Activated CD8-positive, alpha-beta memory T cell treated with anti-CD3 and anti-CD28 coated beads for 4 hours (primary cell): ENCODE measurements at regions not wholly inside any gene's neighbourhood (a gene's known extent, or its start where the extent isn't known, plus 50 kb on each side); places are given as distances from the start of the nearest gene placed in this dataset.
"Not testable (repeated sequence)": the region's sequence is repeated elsewhere in the genome, so short reads cannot be mapped to it uniquely, and the experiment has no call there.

Experiments
- DNase-seq, 2 donors: peaks; one replicate each; pipeline ENCODE4 v3.0.0-alpha.2; 2020; ENCODE audit warnings: low read depth in 2 of 2

GRCh38 chr21:38613686-38614085 is 115.4 kb upstream of the ERG start:
- no peak for DNase-seq

GRCh38 chr21:38614558-38614957 is 116.3 kb upstream of the ERG start:
- DNase-seq, result no peak

- no peak for DNase-seq
These were observed 121.2 kb upstream of the ERG start for GRCh38 chr21:38619480-38619879.

- DNase-seq, result no peak
These were observed 121.8 kb upstream of the ERG start for GRCh38 chr21:38619992-38620479.

GRCh38 chr21:38621132-38621531 is 122.9 kb upstream of the ERG start:
- DNase-seq, result no peak

- DNase-seq, result no peak
These were observed 124.0 kb upstream of the ERG start for GRCh38 chr21:38622081-38622826.

- DNase-seq, result no peak
These were observed 124.5 kb upstream of the ERG start for GRCh38 chr21:38622827-38623209.

- DNase-seq, result no peak
These were observed 125.3 kb upstream of the ERG start for GRCh38 chr21:38623552-38623951.

GRCh38 chr21:38625000-38625399 is 126.7 kb upstream of the ERG start:
- no peak for DNase-seq

- no peak for DNase-seq
These were observed 128.0 kb upstream of the ERG start for GRCh38 chr21:38626306-38626705.

- no peak for DNase-seq
These were observed 130.1 kb upstream of the ERG start for GRCh38 chr21:38628349-38628748.

GRCh38 chr21:38631206-38631605 is 132.9 kb upstream of the ERG start:
- DNase-seq, result no peak

- DNase-seq, result no peak
These were observed 133.4 kb upstream of the ERG start for GRCh38 chr21:38631676-38632075.

- no peak for DNase-seq
These were observed 138.9 kb upstream of the ERG start for GRCh38 chr21:38637161-38637560.

GRCh38 chr21:38639571-38640354 is 141.5 kb upstream of the ERG start:
- DNase-seq, result no peak

- not testable (repeated sequence) for DNase-seq
These were observed 142.1 kb upstream of the ERG start for GRCh38 chr21:38640355-38640742.

GRCh38 chr21:38643404-38644023 is 145.2 kb upstream of the ERG start:
- no peak for DNase-seq

- DNase-seq, result no peak
These were observed 147.0 kb upstream of the ERG start for GRCh38 chr21:38645282-38645681.

- DNase-seq, result no peak
These were observed 148.0 kb upstream of the ERG start for GRCh38 chr21:38646213-38646837.

GRCh38 chr21:38649120-38649519 is 150.8 kb upstream of the ERG start:
- no peak for DNase-seq

- DNase-seq, result no peak
These were observed 153.3 kb upstream of the ERG start for GRCh38 chr21:38651570-38651969.

GRCh38 chr21:38652396-38652795 is 153.3 kb upstream of the ETS2 start:
- DNase-seq, result no peak
